ENCODE measurements at regions not wholly inside any gene's neighbourhood (a gene's known extent, or its start where the extent isn't known, plus 50 kb on each side); places are given as distances from the start of the nearest gene placed in this dataset.

DNA sequence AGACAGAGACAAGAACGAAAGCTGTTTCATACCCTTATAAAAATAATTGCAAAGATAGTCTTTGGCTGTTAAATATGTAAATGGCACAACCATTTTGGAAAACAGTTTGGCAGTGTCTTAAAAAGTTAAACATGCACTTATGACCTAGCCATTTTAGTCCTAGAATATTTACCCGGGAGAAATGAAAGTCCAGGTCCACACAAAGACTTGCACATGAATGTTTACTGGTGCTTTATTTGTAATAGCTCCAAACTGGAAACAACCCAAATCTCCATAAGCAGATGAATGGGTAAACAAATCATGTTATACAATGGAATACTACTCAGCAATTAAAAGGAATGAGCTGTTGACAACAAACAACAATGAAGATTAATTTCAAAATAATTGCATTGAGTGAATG lies 380.4 kb downstream of the ETNK1 start:
- H3K36me3 ChIP-seq (ENCODE audit: insufficient read depth, low read length) = no peaks in the 10 kb centered on the region
- H3K4me2 ChIP-seq (ENCODE audit: low read length) = no peak overlapping the region
- H3K9me3 ChIP-seq (ENCODE audit: low read length) = no peaks in the 10 kb centered on the region
- ChIA-PET POLR2A (interaction anchor here (0.9 to 1.1 kb wide), 2 partner anchors 19 to 59 kb away, joined by 3 read pairs; no protein-coding TSS in a partner anchor), CTCF (ENCODE audit: unreplicated experiment) (no interaction called here)
- no TSS peak for BruUV-seq (replicated peaks)
- intact Hi-C loops (cut with micrococcal nuclease; ENCODE audit: unreplicated experiment) = no loop called here
- no peaks in the 10 kb centered on the region for H3K9me2 ChIP-seq (ENCODE audit: insufficient read depth, low read length)
- H3K4me1 ChIP-seq (ENCODE audit: insufficient read depth, low read length, poor library complexity, severe bottlenecking) = no peaks in the 10 kb centered on the region
- no peak for TF ChIP-seq CTCF (conservative IDR thresholded peaks at IDR 0.05; ENCODE audit: low read length)
- TF ChIP-seq EZH2phosphoT487 (IDR thresholded peaks at IDR 0.05; ENCODE audit: borderline replicate concordance, low read depth, low read length) = no peak
- no peak overlapping the region for H3K27ac ChIP-seq (ENCODE audit: low read depth, low read length, poor library complexity, severe bottlenecking)
- H3K79me2 ChIP-seq (ENCODE audit: insufficient read depth, low read depth, low read length) = no peaks in the 10 kb centered on the region
- no peak overlapping the region for H3K4me3 ChIP-seq (ENCODE audit: low read depth, low read length, poor library complexity, severe bottlenecking)
- H2AFZ ChIP-seq (ENCODE audit: low read length) = no peak overlapping the region
- DNase-seq (ENCODE audit: low spot score) = no peak
- no peaks in the 10 kb centered on the region for H4K20me1 ChIP-seq (ENCODE audit: insufficient read depth, low read length)

DNA sequence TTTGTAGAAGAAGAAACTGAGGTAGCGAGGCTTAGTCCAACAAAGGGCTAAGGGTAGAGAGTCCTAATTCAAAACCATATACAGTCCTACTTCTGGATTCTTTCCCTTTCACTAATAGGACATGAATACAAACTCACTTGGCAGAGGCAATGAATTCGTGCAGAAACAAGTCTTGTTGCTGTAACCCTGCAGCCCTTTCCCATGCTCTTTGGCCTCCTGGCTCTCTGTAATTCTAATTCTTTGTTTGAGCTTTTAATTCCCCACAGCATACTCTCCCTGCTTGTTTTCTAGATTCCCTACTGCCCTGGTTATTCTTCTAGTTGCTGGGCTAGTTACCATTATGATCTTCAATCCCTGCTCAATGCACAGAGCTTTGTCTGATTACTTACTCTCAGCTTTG lies 381.4 kb downstream of the ETNK1 start:
- no peaks in the 10 kb centered on the region for H3K9me3 ChIP-seq (ENCODE audit: low read length)
- POLR2A ChIA-PET = interaction anchor here (0.7 to 0.9 kb wide), 3 partner anchors 29 to 576 kb away, joined by 3 read pairs; no protein-coding TSS in a partner anchor

More for the DNA sequence above, 381.4 kb downstream of the ETNK1 start:
- H4K20me1 ChIP-seq (ENCODE audit: insufficient read depth, low read length) = no peaks in the 10 kb centered on the region
- H3K4me1 ChIP-seq (ENCODE audit: insufficient read depth, low read length, poor library complexity, severe bottlenecking) = no peaks in the 10 kb centered on the region
- no peak overlapping the region for H2AFZ ChIP-seq (ENCODE audit: low read length)
- no peaks in the 10 kb centered on the region for H3K79me2 ChIP-seq (ENCODE audit: insufficient read depth, low read depth, low read length)
- no peaks in the 10 kb centered on the region for H3K9me2 ChIP-seq (ENCODE audit: insufficient read depth, low read length)
- no TSS peak for BruUV-seq (replicated peaks)
- TF ChIP-seq EZH2phosphoT487 (IDR thresholded peaks at IDR 0.05; ENCODE audit: borderline replicate concordance, low read depth, low read length) (no peak), CTCF (conservative IDR thresholded peaks at IDR 0.05; ENCODE audit: low read length) (no peak)
- intact Hi-C loops (cut with micrococcal nuclease; ENCODE audit: unreplicated experiment) = no loop called here
- H3K36me3 ChIP-seq (ENCODE audit: insufficient read depth, low read length) = no peaks in the 10 kb centered on the region
- no peak overlapping the region for H3K4me2 ChIP-seq (ENCODE audit: low read length)
- DNase-seq (ENCODE audit: low spot score) = no peak
- CTCF ChIA-PET (ENCODE audit: unreplicated experiment) = no interaction called here
- no peak overlapping the region for H3K27ac ChIP-seq (ENCODE audit: low read depth, low read length, poor library complexity, severe bottlenecking)
- H3K4me3 ChIP-seq (ENCODE audit: low read depth, low read length, poor library complexity, severe bottlenecking) = no peak overlapping the region
